ENCODE measurements at regions not wholly inside any gene's neighbourhood (a gene's known extent, or its start where the extent isn't known, plus 50 kb on each side); places are given as distances from the start of the nearest gene placed in this dataset.
"Not testable (repeated sequence)": the region's sequence is repeated elsewhere in the genome, so short reads cannot be mapped to it uniquely, and the experiment has no call there.

GRCh38 chr17:45631941-45632340 lies 141.4 kb upstream of the PLEKHM1 start:
- no peak overlapping the region for H3K27ac ChIP-seq (ENCODE audit: low read length)
- no peaks in the 10 kb centered on the region for H3K27me3 ChIP-seq (ENCODE audit: control insufficient read depth in 1 of 2, insufficient read depth in 2 of 2, low read length in 2 of 2)
- H3K4me1 ChIP-seq (ENCODE audit: control insufficient read depth, insufficient read depth, low read length): no peaks in the 10 kb centered on the region
- H3K4me3 ChIP-seq (ENCODE audit: low read length in 2 of 2): no peak overlapping the region
- H3K9ac ChIP-seq (ENCODE audit: low read length in 2 of 2): no peak overlapping the region
- no peaks in the 10 kb centered on the region for H3K9me3 ChIP-seq (ENCODE audit: control insufficient read depth in 2 of 2, low read length in 2 of 2)
- H3K36me3 ChIP-seq (ENCODE audit: control insufficient read depth in 2 of 2, insufficient read depth in 2 of 2, low read length in 2 of 2): peaks cover 28 to 41% of the 10 kb centered on the region in 2 donors

DNA sequence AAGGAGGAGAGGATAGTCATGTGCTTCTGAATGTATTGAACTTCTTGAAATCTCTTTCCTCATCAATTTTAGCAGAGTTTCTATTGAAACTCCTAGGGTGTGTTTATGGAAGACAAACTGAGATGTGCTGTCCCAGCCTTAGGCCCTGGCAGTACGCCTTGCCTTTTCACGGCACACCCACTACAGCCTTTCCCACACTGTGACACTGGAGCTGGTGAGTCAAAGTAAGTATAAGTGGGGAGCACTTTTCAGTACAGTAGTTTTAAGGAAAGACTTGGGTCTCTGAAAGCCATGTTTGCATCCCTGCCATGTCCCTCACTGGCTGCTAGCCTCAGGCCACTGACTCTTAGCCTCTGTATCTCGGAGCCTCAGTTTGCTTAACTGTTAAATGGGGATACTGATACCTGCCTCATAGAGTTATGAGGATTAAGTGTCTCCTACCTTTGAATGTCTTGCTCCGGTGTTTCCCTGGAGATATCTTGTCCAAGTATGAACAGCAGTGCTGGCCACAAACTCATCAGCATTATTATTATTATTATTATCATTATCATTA lies 144.7 kb upstream of the CRHR1 start:
- H3K27ac ChIP-seq (ENCODE audit: low read length): no peak overlapping the region
- H3K9ac ChIP-seq (ENCODE audit: low read length in 2 of 2): no peak overlapping the region
- H3K36me3 ChIP-seq (ENCODE audit: control insufficient read depth in 2 of 2, insufficient read depth in 2 of 2, low read length in 2 of 2): peaks cover 14 to 20% of the 10 kb centered on the region in 2 donors
- H3K4me1 ChIP-seq (ENCODE audit: control insufficient read depth, insufficient read depth, low read length): no peaks in the 10 kb centered on the region
- no peak overlapping the region for H3K4me3 ChIP-seq (ENCODE audit: low read length in 2 of 2)
- H3K9me3 ChIP-seq (ENCODE audit: control insufficient read depth in 2 of 2, low read length in 2 of 2): no peaks in the 10 kb centered on the region
- H3K27me3 ChIP-seq (ENCODE audit: control insufficient read depth in 1 of 2, insufficient read depth in 2 of 2, low read length in 2 of 2): no peaks in the 10 kb centered on the region

GRCh38 chr17:45640141-45640850 lies 143.8 kb upstream of the CRHR1 start:
- H3K9me3 ChIP-seq (ENCODE audit: control insufficient read depth in 2 of 2, low read length in 2 of 2): no peaks in the 10 kb centered on the region
- no peaks in the 10 kb centered on the region for H3K4me1 ChIP-seq (ENCODE audit: control insufficient read depth, insufficient read depth, low read length)
- H3K36me3 ChIP-seq (ENCODE audit: control insufficient read depth in 2 of 2, insufficient read depth in 2 of 2, low read length in 2 of 2): peaks cover 14 to 20% of the 10 kb centered on the region in 2 donors
- no peak overlapping the region for H3K9ac ChIP-seq (ENCODE audit: low read length in 2 of 2)
- no peaks in the 10 kb centered on the region for H3K27me3 ChIP-seq (ENCODE audit: control insufficient read depth in 1 of 2, insufficient read depth in 2 of 2, low read length in 2 of 2)
- no peak overlapping the region for H3K27ac ChIP-seq (ENCODE audit: low read length)
- no peak overlapping the region for H3K4me3 ChIP-seq (ENCODE audit: low read length in 2 of 2)

DNA sequence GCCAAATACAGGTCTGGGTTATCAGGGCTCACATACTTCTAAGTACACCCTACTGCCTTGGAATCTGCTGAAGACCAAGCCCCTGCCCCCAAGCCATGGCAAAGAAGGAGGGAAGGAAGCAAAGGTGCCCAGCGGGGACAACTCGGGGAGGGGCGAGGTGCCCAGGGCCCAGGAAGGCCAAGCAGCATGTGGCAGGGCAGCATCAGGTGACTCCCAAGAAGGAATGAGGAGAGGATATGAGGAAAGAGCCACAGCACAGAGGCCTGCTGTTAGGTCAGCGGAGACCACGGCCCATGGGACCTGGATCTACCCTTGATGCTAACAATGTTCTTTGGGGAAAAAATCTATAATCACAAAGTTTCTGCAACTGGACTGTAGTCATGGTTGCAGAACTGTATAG lies 142.6 kb upstream of the CRHR1 start:
- H3K4me1 ChIP-seq (ENCODE audit: control insufficient read depth, insufficient read depth, low read length): no peaks in the 10 kb centered on the region
- no peak overlapping the region for H3K9ac ChIP-seq (ENCODE audit: low read length in 2 of 2)
- no peaks in the 10 kb centered on the region for H3K27me3 ChIP-seq (ENCODE audit: control insufficient read depth in 1 of 2, insufficient read depth in 2 of 2, low read length in 2 of 2)
- H3K36me3 ChIP-seq (ENCODE audit: control insufficient read depth in 2 of 2, insufficient read depth in 2 of 2, low read length in 2 of 2): peaks cover 6 to 14% of the 10 kb centered on the region in 2 donors
- no peak overlapping the region for H3K4me3 ChIP-seq (ENCODE audit: low read length in 2 of 2)
- H3K27ac ChIP-seq (ENCODE audit: low read length): no peak overlapping the region
- no peaks in the 10 kb centered on the region for H3K9me3 ChIP-seq (ENCODE audit: control insufficient read depth in 2 of 2, low read length in 2 of 2)

- Histone ChIP-seq H3K4me3 (ENCODE audit: low read length in 2 of 2) (no peak overlapping the region), H3K9ac (ENCODE audit: low read length in 2 of 2) (no peak overlapping the region), H3K27me3 (ENCODE audit: control insufficient read depth in 1 of 2, insufficient read depth in 2 of 2, low read length in 2 of 2) (no peaks in the 10 kb centered on the region), H3K9me3 (ENCODE audit: control insufficient read depth in 2 of 2, low read length in 2 of 2) (no peaks in the 10 kb centered on the region), H3K36me3 (ENCODE audit: control insufficient read depth in 2 of 2, insufficient read depth in 2 of 2, low read length in 2 of 2) (peaks cover 5 to 8% of the 10 kb centered on the region in 2 donors), H3K4me1 (ENCODE audit: control insufficient read depth, insufficient read depth, low read length) (no peaks in the 10 kb centered on the region), H3K27ac (ENCODE audit: low read length) (no peak overlapping the region)
Measured at GRCh38 chr17:45643591-45643990, 140.5 kb upstream of the CRHR1 start.

DNA sequence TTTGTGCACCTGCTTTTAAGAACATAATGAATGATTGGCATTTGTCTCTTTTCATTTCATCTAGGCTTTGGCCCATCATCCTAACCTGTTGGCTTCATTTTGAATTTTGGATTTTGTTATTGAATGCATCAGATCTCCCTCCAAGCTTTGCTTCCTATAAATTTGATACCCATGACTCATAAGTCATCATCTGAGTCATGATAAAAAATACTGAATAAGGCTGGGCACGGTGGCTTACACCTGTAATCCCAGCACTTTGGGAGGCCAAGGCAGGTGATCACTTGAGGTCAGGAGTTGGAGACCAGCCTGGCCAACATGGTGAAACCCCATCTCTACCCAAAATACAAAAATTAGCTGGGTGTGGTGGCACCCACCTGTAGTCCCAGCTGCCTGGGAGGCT lies 139.5 kb upstream of the CRHR1 start:
- H3K4me3 ChIP-seq (ENCODE audit: low read length in 2 of 2); H3K36me3 ChIP-seq (ENCODE audit: control insufficient read depth in 2 of 2, insufficient read depth in 2 of 2, low read length in 2 of 2); H3K9ac ChIP-seq (ENCODE audit: low read length in 2 of 2); H3K4me1 ChIP-seq (ENCODE audit: control insufficient read depth, insufficient read depth, low read length); H3K9me3 ChIP-seq (ENCODE audit: control insufficient read depth in 2 of 2, low read length in 2 of 2); H3K27me3 ChIP-seq (ENCODE audit: control insufficient read depth in 1 of 2, insufficient read depth in 2 of 2, low read length in 2 of 2); H3K27ac ChIP-seq (ENCODE audit: low read length): not testable (repeated sequence)

GRCh38 chr17:45645330-45645729 lies 138.8 kb upstream of the CRHR1 start:
- Histone ChIP-seq H3K9ac (ENCODE audit: low read length in 2 of 2) (no peak overlapping the region), H3K9me3 (ENCODE audit: control insufficient read depth in 2 of 2, low read length in 2 of 2) (no peaks in the 10 kb centered on the region), H3K4me1 (ENCODE audit: control insufficient read depth, insufficient read depth, low read length) (no peaks in the 10 kb centered on the region), H3K4me3 (ENCODE audit: low read length in 2 of 2) (no peak overlapping the region), H3K36me3 (ENCODE audit: control insufficient read depth in 2 of 2, insufficient read depth in 2 of 2, low read length in 2 of 2) (no peaks in the 10 kb centered on the region), H3K27me3 (ENCODE audit: control insufficient read depth in 1 of 2, insufficient read depth in 2 of 2, low read length in 2 of 2) (peaks cover 0 to 2% of the 10 kb centered on the region in 2 donors), H3K27ac (ENCODE audit: low read length) (no peak overlapping the region)

DNA sequence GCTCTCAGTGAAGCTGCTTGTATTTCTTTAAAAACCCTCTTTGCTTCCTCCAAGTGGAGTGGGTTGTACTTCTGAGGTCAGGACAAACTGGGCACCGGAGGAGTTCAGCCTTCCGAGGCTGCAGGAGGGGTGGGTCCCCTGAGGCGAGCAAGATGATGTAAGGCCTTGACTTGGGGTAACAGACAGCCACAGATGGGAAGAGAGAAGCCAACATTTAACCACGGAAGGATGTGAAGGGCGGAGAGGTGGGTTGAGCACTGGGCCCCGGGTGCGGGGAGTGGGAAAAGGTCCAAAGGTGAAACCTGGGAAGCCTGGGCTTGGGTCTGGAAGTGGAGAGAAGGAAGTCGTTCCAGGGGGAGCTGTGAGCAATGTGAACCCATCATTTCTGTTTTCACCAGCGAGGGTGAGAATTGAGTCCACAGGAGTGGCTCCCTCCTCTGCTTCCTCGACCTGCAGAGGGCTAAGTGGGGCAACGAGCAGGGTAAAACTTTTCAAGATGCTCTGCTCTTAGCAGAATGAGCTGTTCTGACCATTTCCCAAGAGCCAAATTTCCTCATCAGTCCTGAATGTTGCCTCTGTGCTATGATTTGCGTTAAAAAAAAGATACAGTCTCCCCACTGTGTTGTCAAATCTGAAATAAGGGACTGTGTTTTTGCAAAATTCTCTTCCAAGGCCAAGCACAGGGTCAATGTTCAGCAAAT lies 137.7 kb upstream of the CRHR1 start:
- H3K9ac ChIP-seq (ENCODE audit: low read length in 2 of 2): no peak overlapping the region
- H3K36me3 ChIP-seq (ENCODE audit: control insufficient read depth in 2 of 2, insufficient read depth in 2 of 2, low read length in 2 of 2): no peaks in the 10 kb centered on the region
- H3K27ac ChIP-seq (ENCODE audit: low read length): no peak overlapping the region
- H3K9me3 ChIP-seq (ENCODE audit: control insufficient read depth in 2 of 2, low read length in 2 of 2): no peaks in the 10 kb centered on the region
- H3K27me3 ChIP-seq (ENCODE audit: control insufficient read depth in 1 of 2, insufficient read depth in 2 of 2, low read length in 2 of 2): peaks cover 0 to 2% of the 10 kb centered on the region in 2 donors
- no peak overlapping the region for H3K4me3 ChIP-seq (ENCODE audit: low read length in 2 of 2)
- no peaks in the 10 kb centered on the region for H3K4me1 ChIP-seq (ENCODE audit: control insufficient read depth, insufficient read depth, low read length)

GRCh38 chr17:45648642-45649041 lies 135.5 kb upstream of the CRHR1 start:
- no peaks in the 10 kb centered on the region for H3K36me3 ChIP-seq (ENCODE audit: control insufficient read depth in 2 of 2, insufficient read depth in 2 of 2, low read length in 2 of 2)
- H3K4me1 ChIP-seq (ENCODE audit: control insufficient read depth, insufficient read depth, low read length): no peaks in the 10 kb centered on the region
- no peak overlapping the region for H3K9ac ChIP-seq (ENCODE audit: low read length in 2 of 2)
- no peaks in the 10 kb centered on the region for H3K9me3 ChIP-seq (ENCODE audit: control insufficient read depth in 2 of 2, low read length in 2 of 2)
- peaks cover 0 to 2% of the 10 kb centered on the region in 2 donors for H3K27me3 ChIP-seq (ENCODE audit: control insufficient read depth in 1 of 2, insufficient read depth in 2 of 2, low read length in 2 of 2)
- H3K4me3 ChIP-seq (ENCODE audit: low read length in 2 of 2): no peak overlapping the region
- no peak overlapping the region for H3K27ac ChIP-seq (ENCODE audit: low read length)

DNA sequence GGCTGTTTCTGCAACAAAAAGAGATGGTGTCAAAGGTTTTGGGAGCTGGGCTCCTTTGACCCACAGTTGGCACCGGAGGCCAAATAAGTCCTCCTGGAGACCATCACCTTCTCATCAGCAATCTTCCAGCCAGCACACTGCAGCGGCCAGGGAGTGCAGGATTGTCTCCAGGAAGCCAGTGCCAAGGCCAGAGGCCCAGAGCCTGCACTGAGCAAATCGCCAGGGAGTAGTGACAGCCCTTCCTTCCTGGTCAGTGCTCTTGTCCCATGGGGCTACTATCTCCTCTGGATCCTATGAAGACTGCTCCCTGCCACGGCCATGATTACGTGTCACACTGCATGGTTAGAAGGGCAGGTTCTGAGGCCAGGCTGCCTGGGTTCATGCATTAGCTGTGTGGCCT lies 134.3 kb upstream of the CRHR1 start:
- Histone ChIP-seq H3K9ac (ENCODE audit: low read length in 2 of 2) (no peak overlapping the region), H3K9me3 (ENCODE audit: control insufficient read depth in 2 of 2, low read length in 2 of 2) (no peaks in the 10 kb centered on the region), H3K27me3 (ENCODE audit: control insufficient read depth in 1 of 2, insufficient read depth in 2 of 2, low read length in 2 of 2) (peaks cover 2 to 5% of the 10 kb centered on the region in 2 donors), H3K27ac (ENCODE audit: low read length) (no peak overlapping the region), H3K36me3 (ENCODE audit: control insufficient read depth in 2 of 2, insufficient read depth in 2 of 2, low read length in 2 of 2) (no peaks in the 10 kb centered on the region), H3K4me1 (ENCODE audit: control insufficient read depth, insufficient read depth, low read length) (no peaks in the 10 kb centered on the region), H3K4me3 (ENCODE audit: low read length in 2 of 2) (no peak overlapping the region)

GRCh38 chr17:45650561-45650960 lies 133.6 kb upstream of the CRHR1 start:
- Histone ChIP-seq H3K9ac (ENCODE audit: low read length in 2 of 2) (no peak overlapping the region), H3K9me3 (ENCODE audit: control insufficient read depth in 2 of 2, low read length in 2 of 2) (no peaks in the 10 kb centered on the region), H3K4me3 (ENCODE audit: low read length in 2 of 2) (no peak overlapping the region), H3K27me3 (ENCODE audit: control insufficient read depth in 1 of 2, insufficient read depth in 2 of 2, low read length in 2 of 2) (peaks cover 2 to 5% of the 10 kb centered on the region in 2 donors), H3K4me1 (ENCODE audit: control insufficient read depth, insufficient read depth, low read length) (no peaks in the 10 kb centered on the region), H3K36me3 (ENCODE audit: control insufficient read depth in 2 of 2, insufficient read depth in 2 of 2, low read length in 2 of 2) (no peaks in the 10 kb centered on the region), H3K27ac (ENCODE audit: low read length) (no peak overlapping the region)
